A549 (cell line): ENCODE measurements at regions not wholly inside any gene's neighbourhood (a gene's known extent, or its start where the extent isn't known, plus 50 kb on each side); places are given as distances from the start of the nearest gene placed in this dataset.
A peak's percentile ranks its signal among the peaks of the same experiment; 100 is the strongest.

Experiments used
- ATAC-seq, 2 experiments: fragments of 200-7000 bp in 1 of 2; fragments of >200 bp in 1 of 2; cut with Nextera tagmentation in 1 of 2; cut with Tn5 transposase in 1 of 2; 3 replicates each; pipeline versions ENCODE4 v1.8.0 to v1.9.1; 2018 to 2020; ENCODE audit warnings: mild to moderate bottlenecking in 1 of 2, moderate library complexity in 1 of 2
- CTCF ChIA-PET: fragments of 300-600 bp; sonication (Branson Sonifier 250); formaldehyde crosslinking; extraction: SDS; loops from one replicate; lab custom pipeline; 2021; ENCODE audit warnings: antibody characterized with exemption, inconsistent platforms; lab: Yijun Ruan, JAX
- POLR2A ChIA-PET: fragments of 350-600 bp; formaldehyde crosslinking; extraction: SDS; loops from one replicate; lab custom pipeline; 2021; ENCODE audit warnings: antibody characterized with exemption, inconsistent platforms; lab: Yijun Ruan, JAX
- DNase-seq, 2 experiments: peaks; one replicate each; pipeline versions ENCODE4 v3.0.0 to v3.0.0-alpha.2; 2011 to 2016; ENCODE audit warnings: low read depth in 1 of 2, low spot score in 1 of 2
- FAIRE-seq: peaks from 2 replicates; lab custom pipeline; 2011; peaks lifted over from hg19 to GRCh38; lab: Jason Lieb, UNC
- H3K27ac ChIP-seq, 2 experiments: fragments of >200 bp; sonication (Bioruptor Twin); formaldehyde crosslinking; 3 replicates each; pipeline ENCODE4 v1.5.1; 2016 to 2017
- H3K4me1 ChIP-seq: fragments of >200 bp; sonication (Bioruptor Twin); formaldehyde crosslinking; 3 replicates; pipeline ENCODE4 v1.6.1; 2016
- H3K4me2 ChIP-seq: fragments of >200 bp; sonication (Bioruptor Twin); formaldehyde crosslinking; 3 replicates; pipeline ENCODE4 v1.6.1; 2016
- H3K4me3 ChIP-seq: fragments of >200 bp; sonication (Bioruptor Twin); formaldehyde crosslinking; 3 replicates; pipeline ENCODE4 v1.5.1; 2016
- H3K9me3 ChIP-seq: fragments of >200 bp; sonication (Bioruptor Twin); formaldehyde crosslinking; 3 replicates; pipeline ENCODE4 v1.6.1; 2016
- CEBPB ChIP-seq, 2 experiments: fragments of >200 bp in 1 of 2; sonication (Bioruptor Twin) in 1 of 2; formaldehyde crosslinking in 1 of 2; IDR thresholded peaks; 2 replicates each; pipeline ENCODE4 v1.6.1; 2012 to 2016
- EHF ChIP-seq: fragments of 250-450 bp; sonication (Bioruptor Pico); IDR thresholded peaks from 2 replicates; pipeline ENCODE4 v1.5.0; 2020; ENCODE audit warnings: mild to moderate bottlenecking
- ESRRA ChIP-seq: fragments of 150-350 bp; IDR thresholded peaks from 2 replicates; pipeline ENCODE4 v1.6.1; 2014; ENCODE audit warnings: mild to moderate bottlenecking, low read length, borderline replicate concordance
- FOSL2 ChIP-seq, 2 experiments: fragments of 450-650 bp in 1 of 2; fragments of >200 bp in 1 of 2; sonication (Bioruptor Twin) in 1 of 2; formaldehyde crosslinking; IDR thresholded peaks; 2 replicates each; pipeline versions ENCODE4 v1.5.0 to v1.6.1; 2016 to 2020; ENCODE audit warnings: mild to moderate bottlenecking in 1 of 2, moderate library complexity in 1 of 2
- FOXS1 ChIP-seq: fragments of 250-450 bp; sonication (Bioruptor Pico); IDR thresholded peaks from 2 replicates; pipeline ENCODE4 v1.5.0; 2020; ENCODE audit warnings: mild to moderate bottlenecking, moderate library complexity
- GATA3 ChIP-seq: IDR thresholded peaks from 2 replicates; pipeline ENCODE4 v1.6.1; 2012; ENCODE audit warnings: borderline replicate concordance
- HES2 ChIP-seq: fragments of >200 bp; sonication (Bioruptor Twin); formaldehyde crosslinking; IDR thresholded peaks from 2 replicates; pipeline ENCODE4 v1.6.1; 2016
- HEYL ChIP-seq: fragments of 250-450 bp; sonication (Bioruptor Pico); IDR thresholded peaks from 2 replicates; pipeline ENCODE4 v1.8.0; 2021; ENCODE audit warnings: mild to moderate bottlenecking, moderate library complexity
- JUNB ChIP-seq: fragments of >200 bp; sonication (Bioruptor Twin); formaldehyde crosslinking; IDR thresholded peaks from 2 replicates; pipeline ENCODE4 v1.6.1; 2016
- KDM5A ChIP-seq: fragments of 200-600 bp; sonication (generic); IDR thresholded peaks from 2 replicates; pipeline ENCODE4 v1.6.1; 2016; ENCODE audit warnings: antibody characterized with exemption, mild to moderate bottlenecking
- MAFK ChIP-seq: fragments of 450-650 bp; IDR thresholded peaks from 2 replicates; pipeline ENCODE4 v1.6.1; 2014; ENCODE audit not compliant: partially characterized antibody
- MYC ChIP-seq: IDR thresholded peaks from 2 replicates; pipeline ENCODE4 v1.6.1; 2012; ENCODE audit warnings: mild to moderate bottlenecking, inconsistent platforms, low read length, improper control_type of control experiment, borderline replicate concordance
- NPAS2 ChIP-seq: fragments of 250-450 bp; sonication (Bioruptor Pico); IDR thresholded peaks from 2 replicates; pipeline ENCODE4 v1.8.0; 2022; ENCODE audit warnings: mild to moderate bottlenecking, moderate library complexity, borderline replicate concordance
- NR3C1 ChIP-seq: fragments of >200 bp; sonication (Bioruptor Twin); formaldehyde crosslinking; IDR thresholded peaks from 3 replicates; pipeline ENCODE4 v1.6.1; 2017
- RAD21 ChIP-seq, 2 experiments: fragments of >200 bp in 1 of 2; sonication (Bioruptor Twin) in 1 of 2; formaldehyde crosslinking in 1 of 2; IDR thresholded peaks in 1 of 2; conservative IDR thresholded peaks in 1 of 2; 2 replicates in 1 of 2; 3 replicates in 1 of 2; pipeline ENCODE4 v1.6.1; 2012 to 2018; ENCODE audit warnings: inconsistent platforms in 1 of 2
- RARB ChIP-seq: fragments of 250-450 bp; sonication (Bioruptor Pico); IDR thresholded peaks from 2 replicates; pipeline ENCODE4 v1.8.0; 2021; ENCODE audit warnings: mild to moderate bottlenecking, moderate library complexity
- REST ChIP-seq: fragments of 200-600 bp; sonication (generic); IDR thresholded peaks from 2 replicates; pipeline ENCODE4 v1.6.1; 2016; ENCODE audit warnings: antibody characterized with exemption, mild to moderate bottlenecking, moderate library complexity
- RFX5 ChIP-seq: fragments of 450-650 bp; IDR thresholded peaks from 2 replicates; pipeline ENCODE4 v1.7.1; 2014; ENCODE audit warnings: antibody characterized with exemption, mild to moderate bottlenecking, moderate library complexity
- SMC3 ChIP-seq: fragments of >200 bp; sonication (Bioruptor Twin); formaldehyde crosslinking; IDR thresholded peaks from 3 replicates; pipeline ENCODE4 v1.6.1; 2018; ENCODE audit warnings: inconsistent platforms
- SREBF2 ChIP-seq: fragments of 450-650 bp; IDR thresholded peaks from 2 replicates; pipeline ENCODE4 v1.6.1; 2014; ENCODE audit warnings: mild to moderate bottlenecking, moderate library complexity
- TFCP2L1 ChIP-seq: fragments of 250-450 bp; sonication (Bioruptor Pico); IDR thresholded peaks from 2 replicates; pipeline ENCODE4 v1.5.0; 2021; ENCODE audit warnings: mild to moderate bottlenecking
- WGBS: methylation state at CpG from one replicate; pipeline ENCODE4 v1.1.6; 2017; ENCODE audit errors: missing lambda C conversion rate; 5-methylcytosine and 5-hydroxymethylcytosine counted together
- TF ChIP-seq, protein P1 (sequence below): IDR thresholded peaks from 2 replicates; pipeline ENCODE4 v1.6.1; 2012; ENCODE audit warnings: low read depth, borderline replicate concordance
- TF ChIP-seq, protein P2 (sequence below): fragments of 250-450 bp; sonication (Bioruptor Pico); IDR thresholded peaks from 2 replicates; pipeline ENCODE4 v1.5.0; 2020; ENCODE audit warnings: low read depth, mild to moderate bottlenecking, moderate library complexity
- TF ChIP-seq, protein P3 (sequence below): fragments of >200 bp; sonication (Bioruptor Twin); formaldehyde crosslinking; IDR thresholded peaks from 3 replicates; pipeline ENCODE4 v1.5.1; 2016

GRCh38 chr3:165476399-165477060 is 280.3 kb upstream of the SLITRK3 start:
- DNase-seq (no peak), ATAC-seq (no peak), FAIRE-seq (no peak)
- Histone ChIP-seq H3K27ac (no peak overlapping the region), H3K9me3 (peaks cover 9% of the 10 kb centered on the region; the same call in 2 of the 3 replicates), H3K4me3 (no peak overlapping the region), H3K4me2 (no peak overlapping the region), H3K4me1 (no peaks in the 10 kb centered on the region)
- 49% methylated on average over 3 of the region's 4 CpGs for WGBS
- TF ChIP-seq REST (no peak), SMC3 (no peak), KDM5A (no peak)
- ChIA-PET CTCF (no interaction called here), POLR2A (no interaction called here)

- DNase-seq: no peak
- 71% methylated on average over 4 of the region's 4 CpGs for WGBS
- CTCF ChIA-PET: no interaction called here
- Histone ChIP-seq H3K4me1 (peaks cover 25% of the 10 kb centered on the region; the same call in 2 of the 3 replicates), H3K9me3 (no peaks in the 10 kb centered on the region), H3K27ac (no peak overlapping the region), H3K4me3 (no peak overlapping the region)
- no peak for FAIRE-seq
- ATAC-seq: no peak
- TF ChIP-seq SREBF2 (no peak), NR3C1 (no peak), FOSL2 (IDR thresholded peaks at IDR 0.05) (no peak), FOSL2 (CRISPR knock-in tag; IDR thresholded peaks at IDR 0.05) (no peak), HEYL (CRISPR knock-in tag) (no peak), RFX5 (no peak)
- TF ChIP-seq, protein P1, sequence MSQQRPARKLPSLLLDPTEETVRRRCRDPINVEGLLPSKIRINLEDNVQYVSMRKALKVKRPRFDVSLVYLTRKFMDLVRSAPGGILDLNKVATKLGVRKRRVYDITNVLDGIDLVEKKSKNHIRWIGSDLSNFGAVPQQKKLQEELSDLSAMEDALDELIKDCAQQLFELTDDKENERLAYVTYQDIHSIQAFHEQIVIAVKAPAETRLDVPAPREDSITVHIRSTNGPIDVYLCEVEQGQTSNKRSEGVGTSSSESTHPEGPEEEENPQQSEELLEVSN: no peak
- TF ChIP-seq, all 56 proteins: peak for 0
- H3K4me2 ChIP-seq: no peak overlapping the region
- POLR2A ChIA-PET: no interaction called here
Observed at GRCh38 chr3:165466856-165467255, 270.7 kb upstream of the SLITRK3 start.

GRCh38 chr3:165464736-165465135 is 268.6 kb upstream of the SLITRK3 start:
- H3K4me1 ChIP-seq: peaks cover 29% of the 10 kb centered on the region
- no peak for FAIRE-seq
- ChIA-PET POLR2A (no interaction called here), CTCF (no interaction called here)
- H3K9me3 ChIP-seq: no peaks in the 10 kb centered on the region
- 44% methylated on average over 2 of the region's 2 CpGs for WGBS
- DNase-seq: peak in 1 of 2 experiments; percentile 17
- H3K27ac ChIP-seq: no peak overlapping the region
- ATAC-seq: no peak
- H3K4me2 ChIP-seq: peak overlapping the region; percentile 81
- no peak overlapping the region for H3K4me3 ChIP-seq
- TF ChIP-seq HES2 (no peak), MYC (no peak), TFCP2L1 (CRISPR knock-in tag) (no peak), RFX5 (no peak), GATA3 (no peak), JUNB (no peak), ESRRA (no peak), NPAS2 (no peak), RARB (no peak), RAD21 (conservative IDR thresholded peaks at IDR 0.05 in 1 of 2, IDR thresholded peaks at IDR 0.05 in 1 of 2) (no peak), MAFK (no peak), EHF (CRISPR knock-in tag) (no peak), FOXS1 (CRISPR knock-in tag) (no peak), FOSL2 (IDR thresholded peaks at IDR 0.05) (no peak), FOSL2 (CRISPR knock-in tag; IDR thresholded peaks at IDR 0.05) (no peak), CEBPB (IDR thresholded peaks at IDR 0.05) (no peak)
- TF ChIP-seq, protein P2, sequence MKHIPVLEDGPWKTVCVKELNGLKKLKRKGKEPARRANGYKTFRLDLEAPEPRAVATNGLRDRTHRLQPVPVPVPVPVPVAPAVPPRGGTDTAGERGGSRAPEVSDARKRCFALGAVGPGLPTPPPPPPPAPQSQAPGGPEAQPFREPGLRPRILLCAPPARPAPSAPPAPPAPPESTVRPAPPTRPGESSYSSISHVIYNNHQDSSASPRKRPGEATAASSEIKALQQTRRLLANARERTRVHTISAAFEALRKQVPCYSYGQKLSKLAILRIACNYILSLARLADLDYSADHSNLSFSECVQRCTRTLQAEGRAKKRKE (CRISPR knock-in tag): no peak
- TF ChIP-seq, protein P3, sequence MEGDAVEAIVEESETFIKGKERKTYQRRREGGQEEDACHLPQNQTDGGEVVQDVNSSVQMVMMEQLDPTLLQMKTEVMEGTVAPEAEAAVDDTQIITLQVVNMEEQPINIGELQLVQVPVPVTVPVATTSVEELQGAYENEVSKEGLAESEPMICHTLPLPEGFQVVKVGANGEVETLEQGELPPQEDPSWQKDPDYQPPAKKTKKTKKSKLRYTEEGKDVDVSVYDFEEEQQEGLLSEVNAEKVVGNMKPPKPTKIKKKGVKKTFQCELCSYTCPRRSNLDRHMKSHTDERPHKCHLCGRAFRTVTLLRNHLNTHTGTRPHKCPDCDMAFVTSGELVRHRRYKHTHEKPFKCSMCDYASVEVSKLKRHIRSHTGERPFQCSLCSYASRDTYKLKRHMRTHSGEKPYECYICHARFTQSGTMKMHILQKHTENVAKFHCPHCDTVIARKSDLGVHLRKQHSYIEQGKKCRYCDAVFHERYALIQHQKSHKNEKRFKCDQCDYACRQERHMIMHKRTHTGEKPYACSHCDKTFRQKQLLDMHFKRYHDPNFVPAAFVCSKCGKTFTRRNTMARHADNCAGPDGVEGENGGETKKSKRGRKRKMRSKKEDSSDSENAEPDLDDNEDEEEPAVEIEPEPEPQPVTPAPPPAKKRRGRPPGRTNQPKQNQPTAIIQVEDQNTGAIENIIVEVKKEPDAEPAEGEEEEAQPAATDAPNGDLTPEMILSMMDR: no peak
